Testis (tissue), 2 donors: ENCODE measurements at regions not wholly inside any gene's neighbourhood (a gene's known extent, or its start where the extent isn't known, plus 50 kb on each side); places are given as distances from the start of the nearest gene placed in this dataset.

ENCODE experiments used
- DNase-seq: peaks from one replicate; pipeline ENCODE4 v3.0.0-alpha.2; 2019
- H3K27ac ChIP-seq, 2 donors: fragments of 200-600 bp; sonication (generic); one replicate each; pipeline ENCODE4 v1.5.1; 2019
- H3K27me3 ChIP-seq: fragments of 200-600 bp; sonication (generic); one replicate; pipeline ENCODE4 v1.5.1; 2019
- H3K36me3 ChIP-seq: fragments of 200-600 bp; sonication (generic); one replicate; pipeline ENCODE4 v1.5.1; 2017; ENCODE audit warnings: low read depth; ENCODE audit errors: missing control alignments
- H3K4me1 ChIP-seq: fragments of 200-600 bp; sonication (generic); one replicate; pipeline ENCODE4 v1.5.1; 2019
- H3K4me3 ChIP-seq, 2 donors: fragments of 200-600 bp; sonication (generic); one replicate each; pipeline ENCODE4 v1.5.1; 2017 to 2019
- H3K9me3 ChIP-seq: fragments of 200-600 bp; sonication (generic); one replicate; pipeline ENCODE4 v1.5.1; 2017
- POLR2A ChIP-seq: fragments of 450-650 bp; IDR thresholded peaks from one replicate; pipeline ENCODE4 v1.6.1; 2017; ENCODE audit warnings: antibody characterized with exemption, mild to moderate bottlenecking, moderate library complexity
- WGBS, 2 donors: methylation state at CpG; one replicate each; pipeline ENCODE4 v1.1.5; 2018; 5-methylcytosine and 5-hydroxymethylcytosine counted together
- intact Hi-C: fragments of 100-400 bp; cut with DNase I; formaldehyde crosslinking; loops from one replicate; pipeline ENCODE4 v1.15.1; 2023; ENCODE audit warnings: low total_unique reads
- TF ChIP-seq, protein P1 (sequence below), 3 experiments: fragments of 450-650 bp in 2 of 3; fragments of 200-600 bp in 1 of 3; sonication (generic) in 1 of 3; IDR thresholded peaks; one replicate each; pipeline ENCODE4 v1.5.1; 2016 to 2019; ENCODE audit warnings: antibody characterized with exemption in 3 of 3, mild to moderate bottlenecking in 2 of 3, moderate library complexity in 1 of 3

DNA sequence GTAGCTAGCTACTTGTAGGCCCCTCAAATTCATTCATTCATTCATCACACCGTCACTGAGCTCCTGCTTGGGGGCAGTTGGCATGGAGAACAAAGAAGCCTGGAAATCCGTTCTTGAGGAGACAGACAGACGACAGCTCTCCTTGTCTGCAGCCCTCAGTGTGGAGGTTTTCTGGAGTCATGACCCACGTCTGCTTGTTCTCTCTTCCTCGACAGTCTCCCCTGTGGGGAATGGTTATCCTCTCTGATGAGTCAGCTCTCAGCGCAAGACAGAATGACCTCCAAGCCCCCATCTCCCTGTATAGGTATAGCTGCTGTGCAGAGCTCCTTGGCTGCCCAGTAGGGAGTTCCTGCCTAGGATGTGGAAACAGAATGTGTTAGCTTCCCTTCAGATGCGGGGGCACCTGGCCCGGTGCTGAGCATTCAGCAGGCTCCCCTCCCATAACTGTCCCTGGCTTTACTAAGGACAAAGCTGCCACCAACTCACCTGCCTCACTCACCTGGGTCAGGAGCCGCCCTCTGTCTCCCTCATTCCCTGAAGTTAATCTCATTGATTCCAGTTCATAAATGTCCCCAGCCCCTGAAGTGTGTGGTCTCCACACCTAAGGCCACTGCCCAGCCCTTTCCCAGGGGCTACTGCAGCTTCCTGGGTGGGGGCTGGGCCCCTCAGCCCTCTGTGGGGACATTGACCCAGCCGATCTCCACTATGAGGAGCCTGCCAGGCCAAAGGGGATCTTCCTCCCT lies 124.7 kb downstream of the ACKR3 start:
- H3K27ac ChIP-seq, result no peak overlapping the region
- H3K27me3 ChIP-seq, result no peaks in the 10 kb centered on the region
- DNase-seq, result no peak
- H3K4me1 ChIP-seq, result peaks cover 5% of the 10 kb centered on the region
- no peak overlapping the region for H3K4me3 ChIP-seq
- H3K36me3 ChIP-seq, result no peaks in the 10 kb centered on the region
- 82 to 85% methylated on average over 9 to 10 of the region's 10 CpGs for WGBS, 2 donors
- no peak for TF ChIP-seq POLR2A
- TF ChIP-seq, protein P1, sequence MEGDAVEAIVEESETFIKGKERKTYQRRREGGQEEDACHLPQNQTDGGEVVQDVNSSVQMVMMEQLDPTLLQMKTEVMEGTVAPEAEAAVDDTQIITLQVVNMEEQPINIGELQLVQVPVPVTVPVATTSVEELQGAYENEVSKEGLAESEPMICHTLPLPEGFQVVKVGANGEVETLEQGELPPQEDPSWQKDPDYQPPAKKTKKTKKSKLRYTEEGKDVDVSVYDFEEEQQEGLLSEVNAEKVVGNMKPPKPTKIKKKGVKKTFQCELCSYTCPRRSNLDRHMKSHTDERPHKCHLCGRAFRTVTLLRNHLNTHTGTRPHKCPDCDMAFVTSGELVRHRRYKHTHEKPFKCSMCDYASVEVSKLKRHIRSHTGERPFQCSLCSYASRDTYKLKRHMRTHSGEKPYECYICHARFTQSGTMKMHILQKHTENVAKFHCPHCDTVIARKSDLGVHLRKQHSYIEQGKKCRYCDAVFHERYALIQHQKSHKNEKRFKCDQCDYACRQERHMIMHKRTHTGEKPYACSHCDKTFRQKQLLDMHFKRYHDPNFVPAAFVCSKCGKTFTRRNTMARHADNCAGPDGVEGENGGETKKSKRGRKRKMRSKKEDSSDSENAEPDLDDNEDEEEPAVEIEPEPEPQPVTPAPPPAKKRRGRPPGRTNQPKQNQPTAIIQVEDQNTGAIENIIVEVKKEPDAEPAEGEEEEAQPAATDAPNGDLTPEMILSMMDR (IDR thresholded peaks at IDR 0.05), result no peak
- H3K9me3 ChIP-seq, result no peaks in the 10 kb centered on the region
- intact Hi-C loops, result no loop called here

DNA sequence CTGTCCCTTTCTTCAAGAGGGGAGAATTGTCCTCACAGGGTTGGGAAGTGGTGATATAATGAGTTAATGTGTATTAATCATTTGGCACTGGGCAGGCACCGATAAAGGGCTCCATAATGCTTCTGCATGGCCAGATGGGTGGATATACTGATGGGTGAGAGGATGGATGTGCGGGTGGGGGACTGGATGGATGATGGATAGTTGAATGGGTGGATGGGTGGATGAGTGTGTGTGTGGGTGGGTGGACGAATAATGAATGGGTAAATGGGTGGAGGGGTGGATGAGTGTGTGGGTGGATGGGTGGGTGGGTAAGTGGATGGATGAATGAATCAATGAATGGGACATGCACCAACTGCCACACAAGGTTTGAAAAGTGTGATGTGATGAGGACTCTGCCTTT lies 127.2 kb downstream of the ACKR3 start:
- intact Hi-C loops, result no loop called here
- 65 to 67% methylated on average over 3 of the region's 3 CpGs for WGBS, 2 donors
- Histone ChIP-seq H3K4me3 (no peak overlapping the region), H3K4me1 (peaks cover 5% of the 10 kb centered on the region), H3K36me3 (no peaks in the 10 kb centered on the region), H3K27ac (no peak overlapping the region), H3K9me3 (no peaks in the 10 kb centered on the region), H3K27me3 (no peaks in the 10 kb centered on the region)
- DNase-seq, result no peak
- TF ChIP-seq, protein P1 (IDR thresholded peaks at IDR 0.05), result no peak
- no peak for TF ChIP-seq POLR2A

DNA sequence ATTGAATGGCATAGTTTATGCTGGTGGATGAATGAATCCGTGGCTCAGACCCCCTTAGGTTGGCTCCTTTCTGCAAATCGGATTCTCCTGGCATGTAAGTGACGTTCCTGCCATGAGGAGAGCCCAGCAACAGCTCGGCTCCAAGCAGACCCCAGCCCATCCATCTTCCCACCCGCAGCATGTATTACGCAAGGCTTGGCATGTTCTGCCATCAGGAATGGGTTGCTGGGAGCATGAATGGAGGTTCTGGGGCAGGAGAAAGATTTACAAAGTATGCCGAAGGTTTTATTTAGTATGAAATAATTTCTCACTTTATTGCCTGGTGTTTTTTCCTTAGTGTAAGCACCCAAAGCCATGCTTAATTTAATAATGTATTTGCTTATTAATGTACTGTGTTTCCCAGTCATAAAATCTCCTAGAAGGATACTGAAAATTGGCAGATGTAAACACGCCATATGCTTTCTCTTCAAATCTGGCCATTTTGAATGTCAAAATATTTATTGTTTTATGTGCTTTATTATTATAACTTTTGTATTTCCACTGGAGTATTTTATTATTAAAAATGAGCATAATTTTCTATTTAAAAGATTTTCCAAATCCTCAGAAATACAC lies 128.5 kb downstream of the ACKR3 start:
- TF ChIP-seq, protein P1 (IDR thresholded peaks at IDR 0.05), result no peak
- TF ChIP-seq POLR2A, result no peak
- intact Hi-C loops, result no loop called here
- H3K36me3 ChIP-seq, result no peaks in the 10 kb centered on the region
- H3K9me3 ChIP-seq, result no peaks in the 10 kb centered on the region
- 92 to 95% methylated on average over 8 of the region's 8 CpGs for WGBS, 2 donors
- no peak for DNase-seq
- no peak overlapping the region for H3K27ac ChIP-seq
- no peak overlapping the region for H3K4me3 ChIP-seq
- no peaks in the 10 kb centered on the region for H3K27me3 ChIP-seq
- peaks cover 5% of the 10 kb centered on the region for H3K4me1 ChIP-seq

DNA sequence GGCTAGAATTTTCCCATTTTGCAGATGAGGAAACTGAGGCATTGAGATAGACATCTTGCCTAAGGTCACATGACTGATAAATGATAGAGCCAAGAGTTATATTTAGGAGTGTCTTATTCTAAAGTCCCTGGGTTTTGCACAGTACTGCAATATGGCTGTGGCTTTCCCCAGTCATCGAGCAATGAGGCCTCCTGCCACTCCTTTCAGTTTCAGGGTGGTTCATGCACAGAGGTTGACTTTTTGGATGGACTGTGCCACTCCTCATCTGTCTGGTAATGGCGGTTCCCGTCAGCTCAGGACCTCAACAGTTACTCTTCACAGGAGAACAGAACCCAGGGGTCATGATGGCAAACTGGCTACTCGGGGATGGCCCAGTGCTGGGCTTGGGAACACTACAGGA lies 131.1 kb downstream of the ACKR3 start:
- DNase-seq, result no peak
- H3K9me3 ChIP-seq, result no peaks in the 10 kb centered on the region
- no peak overlapping the region for H3K4me3 ChIP-seq
- intact Hi-C loops, result no loop called here
- 94 to 97% methylated on average over 4 of the region's 4 CpGs for WGBS, 2 donors
- H3K27ac ChIP-seq, result no peak overlapping the region
- H3K27me3 ChIP-seq, result no peaks in the 10 kb centered on the region
- TF ChIP-seq, protein P1 (IDR thresholded peaks at IDR 0.05), result no peak
- no peak for TF ChIP-seq POLR2A
- no peaks in the 10 kb centered on the region for H3K4me1 ChIP-seq
- no peaks in the 10 kb centered on the region for H3K36me3 ChIP-seq
